ENCODE measurements at regions not wholly inside any gene's neighbourhood (a gene's known extent, or its start where the extent isn't known, plus 50 kb on each side); places are given as distances from the start of the nearest gene placed in this dataset.

- DNase-seq (ENCODE audit: low read depth, low spot score) = no peak
- no peak for TF ChIP-seq CTCF (conservative IDR thresholded peaks at IDR 0.05)
- H3K27ac Mint-ChIP-seq (ENCODE audit: unreplicated experiment) = no peak overlapping the region
- peaks cover 7% of the 10 kb centered on the region for H3K36me3 Mint-ChIP-seq (ENCODE audit: low read depth)
- no peaks in the 10 kb centered on the region for H3K27me3 Mint-ChIP-seq (ENCODE audit: low read depth)
- peaks cover 5% of the 10 kb centered on the region for H3K9me3 Mint-ChIP-seq
- H3K4me3 Mint-ChIP-seq = no peak overlapping the region
- peaks cover 11% of the 10 kb centered on the region for H3K4me1 Mint-ChIP-seq
Measured at GRCh38 chr19:28429356-28429755, 783.6 kb downstream of the UQCRFS1 start.

- H3K9me3 Mint-ChIP-seq = peaks cover 3% of the 10 kb centered on the region
- peaks cover 11% of the 10 kb centered on the region for H3K4me1 Mint-ChIP-seq
- no peak overlapping the region for H3K27ac Mint-ChIP-seq (ENCODE audit: unreplicated experiment)
- no peaks in the 10 kb centered on the region for H3K27me3 Mint-ChIP-seq (ENCODE audit: low read depth)
- no peak overlapping the region for H3K4me3 Mint-ChIP-seq
- DNase-seq (ENCODE audit: low read depth, low spot score) = no peak
- no peak for TF ChIP-seq CTCF (conservative IDR thresholded peaks at IDR 0.05)
- peaks cover 5% of the 10 kb centered on the region for H3K36me3 Mint-ChIP-seq (ENCODE audit: low read depth)
Measured at GRCh38 chr19:28428663-28429348, 784.1 kb downstream of the UQCRFS1 start.

- no peak for TF ChIP-seq CTCF (conservative IDR thresholded peaks at IDR 0.05)
- no peaks in the 10 kb centered on the region for H3K9me3 Mint-ChIP-seq
- H3K27me3 Mint-ChIP-seq (ENCODE audit: low read depth) = no peaks in the 10 kb centered on the region
- peaks cover 11% of the 10 kb centered on the region for H3K4me1 Mint-ChIP-seq
- H3K4me3 Mint-ChIP-seq = no peak overlapping the region
- no peak overlapping the region for H3K27ac Mint-ChIP-seq (ENCODE audit: unreplicated experiment)
- no peak for DNase-seq (ENCODE audit: low read depth, low spot score)
- H3K36me3 Mint-ChIP-seq (ENCODE audit: low read depth) = peaks cover 3% of the 10 kb centered on the region
Measured at GRCh38 chr19:28427376-28428083, 785.4 kb downstream of the UQCRFS1 start.

GRCh38 chr19:28426730-28427225, 786.2 kb downstream of the UQCRFS1 start:
- Mint-ChIP-seq H3K27me3 (ENCODE audit: low read depth) (no peaks in the 10 kb centered on the region), H3K27ac (ENCODE audit: unreplicated experiment) (no peak overlapping the region), H3K36me3 (ENCODE audit: low read depth) (no peaks in the 10 kb centered on the region), H3K4me3 (no peak overlapping the region), H3K9me3 (no peaks in the 10 kb centered on the region), H3K4me1 (peaks cover 11% of the 10 kb centered on the region)
- DNase-seq (ENCODE audit: low read depth, low spot score) = no peak
- no peak for TF ChIP-seq CTCF (conservative IDR thresholded peaks at IDR 0.05)

GRCh38 chr19:28426110-28426729, 786.7 kb downstream of the UQCRFS1 start:
- Mint-ChIP-seq H3K4me1 (peaks cover 11% of the 10 kb centered on the region), H3K27me3 (ENCODE audit: low read depth) (no peaks in the 10 kb centered on the region), H3K9me3 (no peaks in the 10 kb centered on the region), H3K36me3 (ENCODE audit: low read depth) (no peaks in the 10 kb centered on the region), H3K4me3 (no peak overlapping the region), H3K27ac (ENCODE audit: unreplicated experiment) (no peak overlapping the region)
- DNase-seq (ENCODE audit: low read depth, low spot score) = no peak
- no peak for TF ChIP-seq CTCF (conservative IDR thresholded peaks at IDR 0.05)
